ENCODE measurements at regions not wholly inside any gene's neighbourhood (a gene's known extent, or its start where the extent isn't known, plus 50 kb on each side); places are given as distances from the start of the nearest gene placed in this dataset.

- CTCF ChIA-PET = no interaction called here
- H3K4me1 Mint-ChIP-seq = no peaks in the 10 kb centered on the region
- H3K27me3 Mint-ChIP-seq = no peaks in the 10 kb centered on the region
Observed at GRCh38 chr18:44546954-44547353, 133.7 kb upstream of the SETBP1 start.

DNA sequence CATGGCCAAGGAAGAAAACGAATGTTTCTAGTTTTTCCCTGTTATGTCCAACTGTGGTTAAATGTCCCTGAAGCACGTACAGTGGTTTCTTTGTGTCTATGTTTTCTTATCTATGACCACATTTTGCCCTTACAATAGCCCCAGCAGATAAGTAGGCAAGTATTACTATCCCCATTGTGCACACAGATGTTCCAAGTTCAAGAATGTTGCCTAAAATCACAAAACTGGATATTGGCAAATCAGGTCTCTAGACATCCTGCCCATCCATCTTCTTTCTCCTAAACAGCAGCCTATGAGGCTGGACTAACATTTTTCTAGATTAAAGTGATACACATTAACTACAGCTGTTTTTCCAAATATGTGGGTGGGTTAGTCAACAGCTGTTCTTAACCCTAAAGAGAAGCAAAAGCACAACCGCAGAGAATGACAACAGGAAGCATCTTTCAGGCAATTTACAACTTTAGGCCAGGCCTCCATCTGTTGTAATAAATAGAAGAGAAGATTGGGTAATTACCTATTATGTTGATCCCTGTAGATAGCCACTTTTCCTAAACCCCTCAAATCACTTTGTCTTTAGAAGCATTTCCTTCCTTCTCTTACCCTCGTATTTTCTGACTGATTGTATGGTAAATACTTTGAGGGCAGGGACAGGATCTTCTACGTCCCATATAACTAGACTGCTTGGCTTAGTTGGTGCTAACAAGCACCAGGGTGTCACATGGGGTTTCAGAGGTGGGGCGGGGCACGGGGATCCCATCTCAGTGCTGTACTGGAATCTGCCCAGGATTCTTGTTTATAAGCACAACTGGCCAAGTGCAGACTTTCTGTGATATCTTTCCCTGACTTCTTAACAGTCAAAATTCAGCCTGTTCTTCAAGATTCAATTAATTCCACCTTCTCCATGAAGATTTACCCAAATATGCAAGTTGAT is 132.1 kb upstream of the SETBP1 start:
- H3K4me1 ChIP-seq (ENCODE audit: insufficient read depth, low read length) = no peaks in the 10 kb centered on the region
- no peaks in the 10 kb centered on the region for H3K4me1 Mint-ChIP-seq
- H3K27me3 Mint-ChIP-seq = no peaks in the 10 kb centered on the region
- no peaks in the 10 kb centered on the region for H3K9me3 Mint-ChIP-seq
- no peaks in the 10 kb centered on the region for H3K36me3 ChIP-seq (ENCODE audit: insufficient read depth, low read length)
- H3K27me3 ChIP-seq (ENCODE audit: insufficient read depth, low read length, poor library complexity, severe bottlenecking) = no peaks in the 10 kb centered on the region
- H3K27ac ChIP-seq (ENCODE audit: low read depth, low read length) = no peak overlapping the region
- H3K36me3 Mint-ChIP-seq = peaks cover 0 to 1% (median 0%) of the 10 kb centered on the region in 3 donors
- POLR2A ChIA-PET = no interaction called here
- no peak for DNase-seq
- H3K4me3 Mint-ChIP-seq = no peak overlapping the region
- H3K27ac Mint-ChIP-seq = no peak overlapping the region
- CTCF ChIA-PET = no interaction called here
- no peaks in the 10 kb centered on the region for H3K9me3 ChIP-seq (ENCODE audit: low read length)
- H3K4me3 ChIP-seq (ENCODE audit: low read length) = no peak overlapping the region

More at GRCh38 chr18:44546954-44547353, 133.7 kb upstream of the SETBP1 start:
- peaks cover 0 to 1% (median 0%) of the 10 kb centered on the region in 3 donors for H3K36me3 Mint-ChIP-seq
- POLR2A ChIA-PET = no interaction called here
- no peak overlapping the region for H3K4me3 ChIP-seq (ENCODE audit: low read length)
- no peaks in the 10 kb centered on the region for H3K9me3 Mint-ChIP-seq
- DNase-seq = no peak
- H3K4me1 ChIP-seq (ENCODE audit: insufficient read depth, low read length) = no peaks in the 10 kb centered on the region
- no peak overlapping the region for H3K27ac Mint-ChIP-seq
- no peak overlapping the region for H3K27ac ChIP-seq (ENCODE audit: low read depth, low read length)
- H3K4me3 Mint-ChIP-seq = no peak overlapping the region
- H3K9me3 ChIP-seq (ENCODE audit: low read length) = no peaks in the 10 kb centered on the region
- H3K27me3 ChIP-seq (ENCODE audit: insufficient read depth, low read length, poor library complexity, severe bottlenecking) = no peaks in the 10 kb centered on the region
- no peaks in the 10 kb centered on the region for H3K36me3 ChIP-seq (ENCODE audit: insufficient read depth, low read length)

GRCh38 chr18:44552706-44553105 is 128.0 kb upstream of the SETBP1 start:
- ChIA-PET CTCF (no interaction called here), POLR2A (no interaction called here)
- no peaks in the 10 kb centered on the region for H3K36me3 ChIP-seq (ENCODE audit: insufficient read depth, low read length)

DNA sequence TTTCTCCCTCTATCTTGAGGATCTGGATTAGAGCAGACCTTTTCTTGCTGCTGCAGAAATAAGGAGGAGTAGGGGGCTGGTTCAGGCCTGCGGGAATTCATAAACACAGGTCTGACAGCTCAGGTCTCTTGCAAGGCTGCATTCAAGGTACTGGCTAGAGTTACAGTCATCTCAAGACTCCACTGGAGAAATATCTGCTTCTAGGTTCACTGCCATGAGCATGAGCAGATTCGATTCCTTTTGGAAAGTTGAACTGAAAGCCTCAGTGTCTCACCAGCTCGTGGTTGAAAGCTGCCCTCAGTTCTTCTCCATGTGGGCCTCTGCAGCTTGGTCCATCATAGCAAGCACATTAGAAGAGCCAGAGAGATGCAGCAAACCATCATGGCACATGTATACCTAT is 124.4 kb upstream of the SETBP1 start:
- Mint-ChIP-seq H3K36me3 (peaks cover 0 to 1% (median 0%) of the 10 kb centered on the region in 3 donors), H3K4me1 (no peaks in the 10 kb centered on the region), H3K27me3 (no peaks in the 10 kb centered on the region), H3K27ac (peak overlapping the region in 1 of 8 donors; percentile 15), H3K4me3 (no peak overlapping the region), H3K9me3 (no peaks in the 10 kb centered on the region)
- ChIA-PET CTCF (no interaction called here), POLR2A (no interaction called here)
- Histone ChIP-seq H3K4me1 (ENCODE audit: insufficient read depth, low read length) (no peaks in the 10 kb centered on the region), H3K27ac (ENCODE audit: low read depth, low read length) (no peak overlapping the region), H3K27me3 (ENCODE audit: insufficient read depth, low read length, poor library complexity, severe bottlenecking) (no peaks in the 10 kb centered on the region), H3K9me3 (ENCODE audit: low read length) (no peaks in the 10 kb centered on the region), H3K36me3 (ENCODE audit: insufficient read depth, low read length) (no peaks in the 10 kb centered on the region), H3K4me3 (ENCODE audit: low read length) (no peak overlapping the region)
- no peak for DNase-seq

More at GRCh38 chr18:44552706-44553105, 128.0 kb upstream of the SETBP1 start:
- H3K27me3 ChIP-seq (ENCODE audit: insufficient read depth, low read length, poor library complexity, severe bottlenecking) = no peaks in the 10 kb centered on the region
- H3K4me1 ChIP-seq (ENCODE audit: insufficient read depth, low read length) = no peaks in the 10 kb centered on the region
- no peaks in the 10 kb centered on the region for H3K4me1 Mint-ChIP-seq
- H3K4me3 ChIP-seq (ENCODE audit: low read length) = no peak overlapping the region
- H3K27ac ChIP-seq (ENCODE audit: low read depth, low read length) = no peak overlapping the region
- H3K27me3 Mint-ChIP-seq = no peaks in the 10 kb centered on the region
- no peak overlapping the region for H3K4me3 Mint-ChIP-seq
- H3K9me3 ChIP-seq (ENCODE audit: low read length) = no peaks in the 10 kb centered on the region
- no peaks in the 10 kb centered on the region for H3K9me3 Mint-ChIP-seq
- H3K27ac Mint-ChIP-seq = no peak overlapping the region
- no peak for DNase-seq
- peaks cover 0 to 1% (median 0%) of the 10 kb centered on the region in 3 donors for H3K36me3 Mint-ChIP-seq

- no peaks in the 10 kb centered on the region for H3K9me3 ChIP-seq (ENCODE audit: low read length)
- DNase-seq = no peak
- H3K27ac ChIP-seq (ENCODE audit: low read depth, low read length) = no peak overlapping the region
- ChIA-PET POLR2A (no interaction called here), CTCF (no interaction called here)
- H3K27me3 ChIP-seq (ENCODE audit: insufficient read depth, low read length, poor library complexity, severe bottlenecking) = no peaks in the 10 kb centered on the region
- Mint-ChIP-seq H3K36me3 (no peaks in the 10 kb centered on the region), H3K27me3 (no peaks in the 10 kb centered on the region), H3K4me1 (no peaks in the 10 kb centered on the region), H3K9me3 (no peaks in the 10 kb centered on the region), H3K4me3 (no peak overlapping the region), H3K27ac (no peak overlapping the region)
- no peaks in the 10 kb centered on the region for H3K36me3 ChIP-seq (ENCODE audit: insufficient read depth, low read length)
- no peaks in the 10 kb centered on the region for H3K4me1 ChIP-seq (ENCODE audit: insufficient read depth, low read length)
- H3K4me3 ChIP-seq (ENCODE audit: low read length) = no peak overlapping the region
Observed at GRCh38 chr18:44557616-44558151, 123.0 kb upstream of the SETBP1 start.

DNA sequence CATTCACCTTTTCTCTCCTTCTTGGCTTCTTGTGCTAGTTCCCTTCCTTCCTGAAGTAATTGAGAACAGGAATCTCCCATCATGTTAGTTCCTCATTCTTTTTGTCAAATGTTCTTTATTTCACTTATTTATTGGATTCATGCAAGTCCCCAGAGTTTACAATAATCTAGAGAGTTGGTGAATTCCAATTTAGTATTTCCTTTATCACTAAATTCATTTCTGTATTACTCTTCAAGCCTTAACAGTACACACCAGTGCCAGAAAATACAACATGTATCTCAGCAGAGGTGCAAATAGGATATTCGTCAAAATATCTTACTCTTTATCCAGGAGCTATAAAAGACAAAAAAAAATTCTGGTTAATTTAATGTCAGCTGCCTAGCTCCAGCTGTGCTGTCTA is 121.9 kb upstream of the SETBP1 start:
- H3K9me3 Mint-ChIP-seq = no peaks in the 10 kb centered on the region
- no peak overlapping the region for H3K27ac ChIP-seq (ENCODE audit: low read depth, low read length)
- peaks cover 0 to 7% of the 10 kb centered on the region in 2 donors for H3K27me3 Mint-ChIP-seq
- ChIA-PET POLR2A (no interaction called here), CTCF (no interaction called here)
- H3K4me1 ChIP-seq (ENCODE audit: insufficient read depth, low read length) = no peaks in the 10 kb centered on the region
- H3K4me3 Mint-ChIP-seq = no peak overlapping the region
- no peaks in the 10 kb centered on the region for H3K9me3 ChIP-seq (ENCODE audit: low read length)
- no peaks in the 10 kb centered on the region for H3K36me3 Mint-ChIP-seq
- no peak overlapping the region for H3K4me3 ChIP-seq (ENCODE audit: low read length)
- DNase-seq = no peak
- H3K27ac Mint-ChIP-seq = no peak overlapping the region
- no peaks in the 10 kb centered on the region for H3K4me1 Mint-ChIP-seq
- H3K36me3 ChIP-seq (ENCODE audit: insufficient read depth, low read length) = no peaks in the 10 kb centered on the region
- H3K27me3 ChIP-seq (ENCODE audit: insufficient read depth, low read length, poor library complexity, severe bottlenecking) = no peaks in the 10 kb centered on the region

- no peak overlapping the region for H3K4me3 Mint-ChIP-seq
- CTCF ChIA-PET = no interaction called here
- no peak for DNase-seq
- peaks cover 1 to 11% of the 10 kb centered on the region in 2 donors for H3K27me3 Mint-ChIP-seq
- Histone ChIP-seq H3K9me3 (ENCODE audit: low read length) (no peaks in the 10 kb centered on the region), H3K27me3 (ENCODE audit: insufficient read depth, low read length, poor library complexity, severe bottlenecking) (no peaks in the 10 kb centered on the region), H3K4me3 (ENCODE audit: low read length) (no peak overlapping the region), H3K36me3 (ENCODE audit: insufficient read depth, low read length) (no peaks in the 10 kb centered on the region), H3K4me1 (ENCODE audit: insufficient read depth, low read length) (no peaks in the 10 kb centered on the region), H3K27ac (ENCODE audit: low read depth, low read length) (no peak overlapping the region)
- H3K4me1 Mint-ChIP-seq = no peaks in the 10 kb centered on the region
- H3K36me3 Mint-ChIP-seq = no peaks in the 10 kb centered on the region
- H3K9me3 Mint-ChIP-seq = no peaks in the 10 kb centered on the region
- H3K27ac Mint-ChIP-seq = no peak overlapping the region
- POLR2A ChIA-PET = no interaction called here
Observed at GRCh38 chr18:44562986-44563385, 117.7 kb upstream of the SETBP1 start.

GRCh38 chr18:44564922-44565321 is 115.8 kb upstream of the SETBP1 start:
- Histone ChIP-seq H3K4me1 (ENCODE audit: insufficient read depth, low read length) (no peaks in the 10 kb centered on the region), H3K27me3 (ENCODE audit: insufficient read depth, low read length, poor library complexity, severe bottlenecking) (no peaks in the 10 kb centered on the region), H3K4me3 (ENCODE audit: low read length) (no peak overlapping the region), H3K9me3 (ENCODE audit: low read length) (no peaks in the 10 kb centered on the region), H3K27ac (ENCODE audit: low read depth, low read length) (no peak overlapping the region), H3K36me3 (ENCODE audit: insufficient read depth, low read length) (no peaks in the 10 kb centered on the region)
- Mint-ChIP-seq H3K9me3 (no peaks in the 10 kb centered on the region), H3K27ac (no peak overlapping the region), H3K4me1 (no peaks in the 10 kb centered on the region), H3K36me3 (no peaks in the 10 kb centered on the region), H3K4me3 (no peak overlapping the region), H3K27me3 (peaks cover 1 to 11% of the 10 kb centered on the region in 2 donors)
- ChIA-PET POLR2A (no interaction called here), CTCF (no interaction called here)
- DNase-seq = no peak

Measured in CD8-positive, alpha-beta memory T cell (primary cell).